HepG2 (cell line): ENCODE measurements at regions not wholly inside any gene's neighbourhood (a gene's known extent, or its start where the extent isn't known, plus 50 kb on each side); places are given as distances from the start of the nearest gene placed in this dataset.

Source experiments
- ATAC-seq: fragments of 200-7000 bp; cut with Tn5 transposase; 3 replicates; pipeline ENCODE4 v1.9.1; 2020; ENCODE audit warnings: mild to moderate bottlenecking, moderate library complexity
- BruUV-seq: library from RNA; stranded (reverse); fragments of 400-500 nt; replicated peaks from 2 replicates; lab custom pipeline; 2021; lab: Mats Ljungman, UMichigan
- CTCF ChIA-PET: fragments of 300-600 bp; formaldehyde crosslinking; extraction: SDS; loops from one replicate; lab custom pipeline; 2021; ENCODE audit warnings: low total read pairs, inconsistent platforms, low intra/inter-chr PET ratio; lab: Yijun Ruan, JAX
- POLR2A ChIA-PET: fragments of 350-600 bp; sonication (Branson Sonifier 250); formaldehyde crosslinking; loops from one replicate; lab custom pipeline; 2020; ENCODE audit warnings: antibody characterized with exemption, inconsistent platforms; lab: Yijun Ruan, JAX
- DNase-seq: peaks from one replicate; pipeline ENCODE4 v3.0.0-alpha.2; 2015; ENCODE audit warnings: low spot score
- FAIRE-seq: peaks from 3 replicates; lab custom pipeline; 2011; peaks lifted over from hg19 to GRCh38; lab: Jason Lieb, UNC
- H2AFZ ChIP-seq: one replicate; pipeline ENCODE4 v1.6.1; 2011; ENCODE audit warnings: low read length, inconsistent platforms
- H3K27ac ChIP-seq: fragments of 300-600 bp; 3 replicates; pipeline ENCODE4 v1.8.0; 2011; ENCODE audit warnings: mixed run types, mild to moderate bottlenecking, mixed read lengths, low read length, inconsistent platforms; ENCODE audit not compliant: insufficient read depth; ENCODE audit errors: extremely low read length
- H3K27me3 ChIP-seq, 2 experiments: fragments of 200-600 bp in 1 of 2; 2 replicates in 1 of 2; 3 replicates in 1 of 2; pipeline versions ENCODE4 v1.6.0 to v1.8.0; 2011; ENCODE audit warnings: low read length in 2 of 2, mild to moderate bottlenecking in 2 of 2, moderate library complexity in 2 of 2, inconsistent platforms in 1 of 2; ENCODE audit not compliant: insufficient read depth in 2 of 2, control insufficient read depth in 1 of 2
- H3K36me3 ChIP-seq, 2 experiments: fragments of 200-600 bp in 1 of 2; replicated peaks in 1 of 2; 2 replicates in 1 of 2; 3 replicates in 1 of 2; pipeline versions ENCODE4 v1.5.1 to v1.8.0; 2011; ENCODE audit warnings: low read length in 2 of 2, inconsistent platforms in 1 of 2; ENCODE audit not compliant: insufficient read depth in 2 of 2, control insufficient read depth in 1 of 2
- H3K4me1 ChIP-seq: 2 replicates; pipeline ENCODE4 v1.5.1; 2012; ENCODE audit warnings: low read length, inconsistent platforms; ENCODE audit not compliant: insufficient read depth
- H3K4me2 ChIP-seq: 2 replicates; pipeline ENCODE4 v1.6.0; 2011; ENCODE audit warnings: low read depth, low read length, inconsistent platforms
- H3K4me3 ChIP-seq, 3 experiments: fragments of 200-600 bp in 1 of 3; sonication (generic), shearing (Covaris generic) in 1 of 3; replicated peaks in 1 of 3; 2 replicates each; pipeline ENCODE4 v1.5.1; 2011 to 2016; ENCODE audit warnings: low read length in 3 of 3, inconsistent platforms in 2 of 3, low read depth in 2 of 3, mild to moderate bottlenecking in 2 of 3, control low read depth in 1 of 3, mixed read lengths in 1 of 3; ENCODE audit not compliant: insufficient read depth in 1 of 3
- H3K79me2 ChIP-seq: one replicate; pipeline ENCODE4 v1.6.1; 2011; ENCODE audit warnings: low read length, inconsistent platforms; ENCODE audit not compliant: insufficient read depth
- H3K9ac ChIP-seq: 2 replicates; pipeline ENCODE4 v1.6.0; 2011; ENCODE audit warnings: mild to moderate bottlenecking, low read depth, low read length, inconsistent platforms; ENCODE audit not compliant: insufficient read depth
- H3K9me3 ChIP-seq: 2 replicates; pipeline ENCODE4 v1.5.1; 2012; ENCODE audit warnings: mild to moderate bottlenecking, low read length
- H4K20me1 ChIP-seq: 2 replicates; pipeline ENCODE4 v1.6.0; 2011; ENCODE audit warnings: inconsistent platforms, mild to moderate bottlenecking, low read length, moderate library complexity; ENCODE audit not compliant: insufficient read depth
- AGO1 ChIP-seq: fragments of 200-400 bp; formaldehyde crosslinking; IDR thresholded peaks from 2 replicates; pipeline ENCODE4 v1.6.1; 2017; ENCODE audit warnings: mild to moderate bottlenecking, low read depth, low read length, moderate library complexity; ENCODE audit not compliant: poor library complexity, severe bottlenecking
- CEBPB ChIP-seq: IDR thresholded peaks from 2 replicates; pipeline ENCODE4 v1.6.1; 2011; ENCODE audit warnings: low read depth, low read length, improper control_type of control experiment, borderline replicate concordance
- CEBPG ChIP-seq: IDR thresholded peaks from 2 replicates; pipeline ENCODE4 v1.6.1; 2016
- CTCF ChIP-seq: sonication (generic); formaldehyde crosslinking; IDR thresholded peaks from 2 replicates; pipeline ENCODE4 v1.5.0; 2020; ENCODE audit warnings: mild to moderate bottlenecking, missing genetic modification reagents, moderate library complexity
- IRF2 ChIP-seq: IDR thresholded peaks from 2 replicates; pipeline ENCODE4 v1.6.1; 2018; ENCODE audit warnings: missing genetic modification reagents, missing compliant biosample characterization
- PATZ1 ChIP-seq: sonication (generic); formaldehyde crosslinking; IDR thresholded peaks from 2 replicates; pipeline ENCODE4 v1.4.0; 2020; ENCODE audit warnings: missing genetic modification reagents
- PHF20 ChIP-seq: sonication (generic); formaldehyde crosslinking; IDR thresholded peaks from 2 replicates; pipeline ENCODE4 v1.5.0; 2020; ENCODE audit warnings: mild to moderate bottlenecking, missing genetic modification reagents
- SIN3B ChIP-seq: fragments of 150-350 bp; IDR thresholded peaks from 2 replicates; pipeline ENCODE4 v1.6.1; 2014; ENCODE audit warnings: low read length
- STAG1 ChIP-seq: sonication (generic); formaldehyde crosslinking; IDR thresholded peaks from 2 replicates; pipeline ENCODE4 v1.4.0; 2020; ENCODE audit warnings: missing genetic modification reagents
- ZEB1 ChIP-seq: IDR thresholded peaks from 2 replicates; pipeline ENCODE4 v1.6.1; 2012; ENCODE audit warnings: mild to moderate bottlenecking, low read depth, inconsistent platforms; ENCODE audit not compliant: insufficient replicate concordance
- ZFP82 ChIP-seq: sonication (generic); formaldehyde crosslinking; IDR thresholded peaks from 2 replicates; pipeline ENCODE4 v1.5.1; 2020; ENCODE audit warnings: mild to moderate bottlenecking, missing genetic modification reagents, borderline replicate concordance
- ZMAT3 ChIP-seq: sonication (generic); formaldehyde crosslinking; conservative IDR thresholded peaks from 2 replicates; pipeline ENCODE4 v1.7.0; 2021; ENCODE audit warnings: missing genetic modification reagents
- ZNF335 ChIP-seq: sonication (generic); formaldehyde crosslinking; IDR thresholded peaks from 2 replicates; pipeline ENCODE4 v1.4.0; 2020; ENCODE audit warnings: missing genetic modification reagents
- ZNF383 ChIP-seq: sonication (generic); formaldehyde crosslinking; IDR thresholded peaks from 2 replicates; pipeline ENCODE4 v1.4.0; 2020; ENCODE audit warnings: missing genetic modification reagents, mild to moderate bottlenecking, borderline replicate concordance
- ZNF431 ChIP-seq: sonication (generic); formaldehyde crosslinking; IDR thresholded peaks from 2 replicates; pipeline ENCODE4 v1.9.0; 2022; ENCODE audit warnings: missing genetic modification reagents, low read depth, mild to moderate bottlenecking, borderline replicate concordance
- ZNF709 ChIP-seq: sonication (generic); formaldehyde crosslinking; IDR thresholded peaks from 2 replicates; pipeline ENCODE4 v1.5.0; 2020; ENCODE audit warnings: mild to moderate bottlenecking, missing genetic modification reagents
- WGBS: methylation state at CpG from one replicate; pipeline ENCODE4 v1.1.6; 2017; ENCODE audit warnings: low lambda C conversion rate; 5-methylcytosine and 5-hydroxymethylcytosine counted together
- in situ Hi-C: cut with HindIII; loops from 2 replicates; pipeline ENCODE4 v1.10.0; 2017; ENCODE audit warnings: low pct_unique_long_range_greater_than_20kb; ENCODE audit not compliant: extremely low pct_ligation_motif_present
- intact Hi-C: fragments of 100-400 bp; cut with micrococcal nuclease; formaldehyde crosslinking; loops from one replicate; pipeline ENCODE4 v1.10.0; 2022; ENCODE audit not compliant: unreplicated experiment

GRCh38 chr2:172200495-172201085 is 97.9 kb upstream of the DLX2 start:
- Histone ChIP-seq H3K4me3 (no peak overlapping the region), H3K9me3 (peaks cover 15% of the 10 kb centered on the region), H3K4me1 (no peaks in the 10 kb centered on the region), H3K27me3 (0 out of 5 replicates have a peak, but pooled peaks cover 0 to 7% of the 10 kb centered on the region in 2 experiments), H3K27ac (no peak overlapping the region), H3K36me3 (no peaks in the 10 kb centered on the region), H3K9ac (no peak overlapping the region), H2AFZ (no peak overlapping the region), H4K20me1 (no peaks in the 10 kb centered on the region), H3K79me2 (no peaks in the 10 kb centered on the region), H3K4me2 (no peak overlapping the region)
- intact Hi-C loops (loop anchor here (1.0 kb wide), 1 partner anchor 262 kb away; no protein-coding TSS in a partner anchor), in situ Hi-C loops (no loop called here)
- ChIA-PET CTCF (interaction anchor here (1.3 kb wide), 1 partner anchor 265 kb away, joined by 3 read pairs; no protein-coding TSS in a partner anchor), POLR2A (no interaction called here)
- DNase-seq (no peak), FAIRE-seq (no peak), ATAC-seq (no peak)
- BruUV-seq: no TSS peak
- 38% methylated on average over 2 of the region's 2 CpGs for WGBS
- no peak for TF ChIP-seq ZFP82 (CRISPR knock-in tag)
- TF ChIP-seq STAG1: 0 out of 2 replicates have a peak, but pooled peaks have one; percentile 30
- TF ChIP-seq CTCF (CRISPR knock-in tag): peak; percentile 54
- TF ChIP-seq ZEB1: no peak
- TF ChIP-seq SIN3B: no peak

- WGBS: 68% methylated on average over 7 of the region's 7 CpGs
- Histone ChIP-seq H3K36me3 (no peaks in the 10 kb centered on the region), H3K4me2 (no peak overlapping the region), H2AFZ (no peak overlapping the region), H4K20me1 (no peaks in the 10 kb centered on the region), H3K9me3 (peaks cover 11% of the 10 kb centered on the region), H3K9ac (no peak overlapping the region), H3K79me2 (no peaks in the 10 kb centered on the region), H3K27me3 (0 out of 5 replicates have a peak, but pooled peaks cover 2 to 4% of the 10 kb centered on the region in 2 experiments), H3K4me1 (0 out of 2 replicates have a peak, but pooled peaks cover 5% of the 10 kb centered on the region), H3K4me3 (no peak overlapping the region), H3K27ac (no peak overlapping the region)
- DNase-seq (no peak), FAIRE-seq (no peak), ATAC-seq (no peak)
- in situ Hi-C loops: no loop called here
- BruUV-seq: no TSS peak
- POLR2A ChIA-PET: no interaction called here
- CTCF ChIA-PET: no interaction called here
- intact Hi-C loops: no loop called here
- TF ChIP-seq ZNF431: no peak
- peak; percentile 85 for TF ChIP-seq CEBPB
- no peak for TF ChIP-seq ZNF335 (CRISPR knock-in tag)
- no peak for TF ChIP-seq AGO1
- no peak for TF ChIP-seq ZMAT3 (CRISPR knock-in tag)
- TF ChIP-seq ZNF709 (CRISPR knock-in tag): no peak
- no peak for TF ChIP-seq PHF20
- no peak for TF ChIP-seq IRF2 (CRISPR knock-in tag)
- TF ChIP-seq ZNF383: no peak
- TF ChIP-seq PATZ1 (CRISPR knock-in tag): no peak
- TF ChIP-seq CEBPG (CRISPR knock-in tag): 0 out of 2 replicates have a peak, but pooled peaks have one; percentile 19
Measured at GRCh38 chr2:172204309-172204708, 101.6 kb upstream of the DLX2 start.
